Endothelial cell (in vitro differentiated cells): ENCODE measurements at regions not wholly inside any gene's neighbourhood (a gene's known extent, or its start where the extent isn't known, plus 50 kb on each side); places are given as distances from the start of the nearest gene placed in this dataset.

ENCODE experiments used
- DNase-seq: peaks from one replicate; pipeline ENCODE4 v3.0.0; 2021; ENCODE audit warnings: low spot score
- H3K27ac Mint-ChIP-seq: one replicate; pipeline ENCODE4 v1.8.0; 2021; ENCODE audit warnings: mixed read lengths, inconsistent platforms; ENCODE audit not compliant: unreplicated experiment
- H3K27me3 Mint-ChIP-seq: one replicate; pipeline ENCODE4 v1.8.0; 2021; ENCODE audit warnings: mild to moderate bottlenecking, moderate library complexity, mixed read lengths, inconsistent platforms; ENCODE audit not compliant: unreplicated experiment
- H3K36me3 Mint-ChIP-seq: one replicate; pipeline ENCODE4 v1.8.0; 2021; ENCODE audit warnings: mild to moderate bottlenecking, low read depth, mixed read lengths, inconsistent platforms; ENCODE audit not compliant: unreplicated experiment
- H3K4me1 Mint-ChIP-seq: one replicate; pipeline ENCODE4 v1.8.0; 2021; ENCODE audit warnings: mild to moderate bottlenecking, mixed read lengths, inconsistent platforms; ENCODE audit not compliant: unreplicated experiment
- H3K4me3 Mint-ChIP-seq: one replicate; pipeline ENCODE4 v1.8.0; 2021; ENCODE audit warnings: mild to moderate bottlenecking, mixed read lengths, inconsistent platforms; ENCODE audit not compliant: unreplicated experiment
- H3K9me3 Mint-ChIP-seq: one replicate; pipeline ENCODE4 v1.8.0; 2021; ENCODE audit warnings: mixed read lengths, inconsistent platforms; ENCODE audit not compliant: unreplicated experiment
- CTCF ChIP-seq: fragments of 200-600 bp; sonication (generic); IDR thresholded peaks from one replicate; pipeline ENCODE4 v1.5.0; 2021; ENCODE audit warnings: antibody characterized with exemption; ENCODE audit not compliant: unreplicated experiment

GRCh38 chr16:51431517-51432241 lies 280.6 kb upstream of the SALL1 start:
- H3K36me3 Mint-ChIP-seq, result no peaks in the 10 kb centered on the region
- no peak for TF ChIP-seq CTCF
- no peak for DNase-seq
- no peak overlapping the region for H3K27ac Mint-ChIP-seq
- no peaks in the 10 kb centered on the region for H3K27me3 Mint-ChIP-seq
- peaks cover 8% of the 10 kb centered on the region for H3K4me1 Mint-ChIP-seq
- H3K4me3 Mint-ChIP-seq, result no peak overlapping the region
- H3K9me3 Mint-ChIP-seq, result no peaks in the 10 kb centered on the region

- H3K4me3 Mint-ChIP-seq, result no peak overlapping the region
- H3K36me3 Mint-ChIP-seq, result no peaks in the 10 kb centered on the region
- TF ChIP-seq CTCF, result no peak
- H3K4me1 Mint-ChIP-seq, result peaks cover 8% of the 10 kb centered on the region
- H3K9me3 Mint-ChIP-seq, result no peaks in the 10 kb centered on the region
- DNase-seq, result no peak
- no peak overlapping the region for H3K27ac Mint-ChIP-seq
- H3K27me3 Mint-ChIP-seq, result no peaks in the 10 kb centered on the region
Observed at GRCh38 chr16:51430716-51431369, 279.8 kb upstream of the SALL1 start.

GRCh38 chr16:51429041-51429440 lies 278.0 kb upstream of the SALL1 start:
- H3K36me3 Mint-ChIP-seq, result no peaks in the 10 kb centered on the region

GRCh38 chr16:51427085-51427484 lies 276.0 kb upstream of the SALL1 start:
- Mint-ChIP-seq H3K27ac (no peak overlapping the region), H3K27me3 (no peaks in the 10 kb centered on the region), H3K4me1 (peaks cover 8% of the 10 kb centered on the region), H3K4me3 (no peak overlapping the region), H3K36me3 (no peaks in the 10 kb centered on the region), H3K9me3 (no peaks in the 10 kb centered on the region)
- no peak for DNase-seq
- no peak for TF ChIP-seq CTCF

More at GRCh38 chr16:51429041-51429440, 278.0 kb upstream of the SALL1 start:
- Mint-ChIP-seq H3K4me1 (peaks cover 8% of the 10 kb centered on the region), H3K4me3 (no peak overlapping the region), H3K27ac (no peak overlapping the region), H3K27me3 (no peaks in the 10 kb centered on the region), H3K9me3 (no peaks in the 10 kb centered on the region)
- TF ChIP-seq CTCF, result no peak
- DNase-seq, result no peak

GRCh38 chr16:51426276-51426675 lies 275.2 kb upstream of the SALL1 start:
- no peak for TF ChIP-seq CTCF
- Mint-ChIP-seq H3K27ac (no peak overlapping the region), H3K36me3 (no peaks in the 10 kb centered on the region), H3K4me1 (no peaks in the 10 kb centered on the region), H3K4me3 (no peak overlapping the region), H3K9me3 (no peaks in the 10 kb centered on the region), H3K27me3 (no peaks in the 10 kb centered on the region)
- no peak for DNase-seq
